Psoas muscle (tissue), 7 donors: ENCODE measurements at regions not wholly inside any gene's neighbourhood (a gene's known extent, or its start where the extent isn't known, plus 50 kb on each side); places are given as distances from the start of the nearest gene placed in this dataset.

Source experiments
- ATAC-seq, 4 donors: fragments of 200-7000 bp; cut with Tn5 transposase; one replicate each; pipeline ENCODE4 v1.9.1; 2020; ENCODE audit warnings: moderate library complexity in 3 of 4, mild to moderate bottlenecking in 2 of 4
- DNase-seq, 2 donors: peaks; one replicate each; pipeline ENCODE4 v3.0.0-alpha.2; 2020
- H3K27ac ChIP-seq: fragments of 200-600 bp; one replicate; pipeline ENCODE4 v1.8.0; 2022
- H3K27me3 ChIP-seq, 3 donors: fragments of 200-600 bp in 1 of 3; one replicate each; pipeline versions ENCODE4 v1.6.1 to v1.8.0; 2013 to 2022; ENCODE audit warnings: low read length in 2 of 3, mild to moderate bottlenecking in 2 of 3, moderate library complexity in 1 of 3; ENCODE audit not compliant: insufficient read depth in 3 of 3
- H3K36me3 ChIP-seq, 2 donors: fragments of 200-600 bp in 1 of 2; one replicate each; pipeline versions ENCODE4 v1.6.1 to v1.8.0; 2013 to 2022; ENCODE audit warnings: low read depth in 1 of 2, mild to moderate bottlenecking in 1 of 2, moderate library complexity in 1 of 2; ENCODE audit not compliant: insufficient read depth in 1 of 2
- H3K4me1 ChIP-seq: fragments of 200-600 bp; one replicate; pipeline ENCODE4 v1.8.0; 2022
- H3K4me3 ChIP-seq: fragments of 200-600 bp; one replicate; pipeline ENCODE4 v1.8.0; 2022; ENCODE audit warnings: mild to moderate bottlenecking
- H3K9me3 ChIP-seq: fragments of 200-600 bp; one replicate; pipeline ENCODE4 v1.8.0; 2022
- WGBS, 3 donors: extraction: QIAGEN DNeasy Blood & Tissue Kit; methylation state at CpG; one replicate each; pipeline versions ENCODE4 v1.1.6 to v1.1.7; 2013; 5-methylcytosine and 5-hydroxymethylcytosine counted together
- intact Hi-C, 2 donors: fragments of 100-400 bp; cut with DNase I; formaldehyde crosslinking; loops; one replicate each; pipeline versions ENCODE4 v1.11.0 to v1.14.2; 2022
- TF ChIP-seq, protein P1 (sequence below): fragments of 200-600 bp; IDR thresholded peaks from one replicate; pipeline ENCODE4 v1.8.0; 2022; ENCODE audit warnings: antibody characterized with exemption
- donor health status: healthy with polysubstance abuse.
- donor health status: DM: no; HTN: no; CAD: no; lungs with moderate emphysema.
- donor health status: Bipolar disorder and iron deficiency.
- donor health status: healthy.
- donor health status: DM: yes; HTN: yes; CAD: no.
- donor health status: DM: no; HTN: no; CAD: no.
- donor health status: DM: yes; HTN: yes; CAD: no.

DNA sequence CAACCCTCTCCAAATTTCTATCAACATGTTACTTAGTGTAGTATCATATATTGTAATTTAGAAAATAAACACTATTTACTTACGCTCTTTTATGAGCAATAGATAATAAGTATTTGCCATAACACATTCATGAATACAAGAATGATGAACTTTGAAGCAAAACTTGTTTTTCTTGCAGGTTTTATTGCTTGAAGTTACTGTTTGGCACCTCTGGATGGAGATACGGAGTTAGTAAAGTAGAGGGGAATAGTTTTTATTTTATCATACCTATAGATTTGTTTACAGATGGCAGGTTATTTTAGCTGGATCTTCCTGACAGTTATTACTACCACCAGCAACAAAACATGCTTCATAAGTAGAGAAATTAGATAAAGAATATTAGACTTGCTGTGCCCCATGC is 274.2 kb upstream of the LRRTM4 start:
- intact Hi-C loops: no loop called here
- Histone ChIP-seq H3K36me3 (no peaks in the 10 kb centered on the region), H3K4me3 (no peak overlapping the region), H3K27me3 (no peaks in the 10 kb centered on the region), H3K4me1 (no peaks in the 10 kb centered on the region), H3K27ac (no peak overlapping the region), H3K9me3 (peaks cover 7% of the 10 kb centered on the region)
- 78 to 87% (median 85%) methylated on average over 2 of the region's 2 CpGs for WGBS, 3 donors
- DNase-seq (no peak), ATAC-seq (no peak)
- TF ChIP-seq, protein P1, sequence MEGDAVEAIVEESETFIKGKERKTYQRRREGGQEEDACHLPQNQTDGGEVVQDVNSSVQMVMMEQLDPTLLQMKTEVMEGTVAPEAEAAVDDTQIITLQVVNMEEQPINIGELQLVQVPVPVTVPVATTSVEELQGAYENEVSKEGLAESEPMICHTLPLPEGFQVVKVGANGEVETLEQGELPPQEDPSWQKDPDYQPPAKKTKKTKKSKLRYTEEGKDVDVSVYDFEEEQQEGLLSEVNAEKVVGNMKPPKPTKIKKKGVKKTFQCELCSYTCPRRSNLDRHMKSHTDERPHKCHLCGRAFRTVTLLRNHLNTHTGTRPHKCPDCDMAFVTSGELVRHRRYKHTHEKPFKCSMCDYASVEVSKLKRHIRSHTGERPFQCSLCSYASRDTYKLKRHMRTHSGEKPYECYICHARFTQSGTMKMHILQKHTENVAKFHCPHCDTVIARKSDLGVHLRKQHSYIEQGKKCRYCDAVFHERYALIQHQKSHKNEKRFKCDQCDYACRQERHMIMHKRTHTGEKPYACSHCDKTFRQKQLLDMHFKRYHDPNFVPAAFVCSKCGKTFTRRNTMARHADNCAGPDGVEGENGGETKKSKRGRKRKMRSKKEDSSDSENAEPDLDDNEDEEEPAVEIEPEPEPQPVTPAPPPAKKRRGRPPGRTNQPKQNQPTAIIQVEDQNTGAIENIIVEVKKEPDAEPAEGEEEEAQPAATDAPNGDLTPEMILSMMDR: no peak

DNA sequence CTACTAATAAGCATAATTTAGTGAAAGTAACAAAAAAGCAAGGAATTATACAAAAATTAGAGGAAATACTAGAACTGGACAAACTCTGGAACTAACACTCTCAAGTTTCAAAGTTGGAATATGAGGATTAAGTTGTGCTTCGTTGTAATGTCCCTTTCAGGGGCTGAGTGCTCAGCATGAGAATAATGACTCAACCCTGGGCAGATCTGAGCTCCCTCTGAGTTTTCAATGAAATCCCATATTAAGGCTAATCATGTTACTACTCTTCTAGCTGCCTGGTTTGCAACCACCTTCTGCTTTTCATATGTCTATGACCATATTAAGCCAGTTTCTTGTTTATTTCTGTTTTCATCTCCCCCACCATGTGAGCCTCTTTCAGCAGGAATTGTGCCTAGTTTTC is 274.9 kb upstream of the LRRTM4 start:
- H3K4me1 ChIP-seq: no peaks in the 10 kb centered on the region
- DNase-seq (no peak), ATAC-seq (no peak)
- no peaks in the 10 kb centered on the region for H3K27me3 ChIP-seq
- TF ChIP-seq, protein P1: no peak
- no peak overlapping the region for H3K27ac ChIP-seq
- no peaks in the 10 kb centered on the region for H3K36me3 ChIP-seq
- H3K4me3 ChIP-seq: no peak overlapping the region
- whole genome bisulfite sequencing, 3 donors: 1 to 13% (median 5%) methylated on average over 1 of the region's 1 CpG
- intact Hi-C loops: no loop called here
- H3K9me3 ChIP-seq: peaks cover 7% of the 10 kb centered on the region

DNA sequence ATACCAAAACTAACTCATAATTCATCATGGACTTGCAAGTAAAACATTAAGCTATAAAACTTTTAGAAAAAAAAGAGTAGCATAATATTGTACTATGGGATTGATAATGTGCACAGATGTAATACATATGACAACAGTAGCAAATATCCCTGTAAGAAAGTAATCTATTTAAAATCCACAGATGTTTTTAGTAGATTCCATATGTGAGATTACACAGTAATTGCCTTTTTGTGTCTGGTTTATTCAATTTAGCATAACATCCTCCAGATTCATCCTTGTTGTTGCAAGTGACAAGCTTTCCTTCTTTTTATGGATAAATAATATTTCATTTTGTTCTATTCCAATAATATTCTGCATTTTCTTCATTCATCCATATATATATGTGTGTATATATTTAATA is 278.2 kb upstream of the LRRTM4 start:
- Histone ChIP-seq H3K36me3 (no peaks in the 10 kb centered on the region), H3K9me3 (peaks cover 7% of the 10 kb centered on the region), H3K27me3 (no peaks in the 10 kb centered on the region), H3K4me1 (no peaks in the 10 kb centered on the region), H3K4me3 (no peak overlapping the region), H3K27ac (no peak overlapping the region)
- intact Hi-C loops: no loop called here
- TF ChIP-seq, protein P1: no peak
- ATAC-seq (no peak), DNase-seq (no peak)

DNA sequence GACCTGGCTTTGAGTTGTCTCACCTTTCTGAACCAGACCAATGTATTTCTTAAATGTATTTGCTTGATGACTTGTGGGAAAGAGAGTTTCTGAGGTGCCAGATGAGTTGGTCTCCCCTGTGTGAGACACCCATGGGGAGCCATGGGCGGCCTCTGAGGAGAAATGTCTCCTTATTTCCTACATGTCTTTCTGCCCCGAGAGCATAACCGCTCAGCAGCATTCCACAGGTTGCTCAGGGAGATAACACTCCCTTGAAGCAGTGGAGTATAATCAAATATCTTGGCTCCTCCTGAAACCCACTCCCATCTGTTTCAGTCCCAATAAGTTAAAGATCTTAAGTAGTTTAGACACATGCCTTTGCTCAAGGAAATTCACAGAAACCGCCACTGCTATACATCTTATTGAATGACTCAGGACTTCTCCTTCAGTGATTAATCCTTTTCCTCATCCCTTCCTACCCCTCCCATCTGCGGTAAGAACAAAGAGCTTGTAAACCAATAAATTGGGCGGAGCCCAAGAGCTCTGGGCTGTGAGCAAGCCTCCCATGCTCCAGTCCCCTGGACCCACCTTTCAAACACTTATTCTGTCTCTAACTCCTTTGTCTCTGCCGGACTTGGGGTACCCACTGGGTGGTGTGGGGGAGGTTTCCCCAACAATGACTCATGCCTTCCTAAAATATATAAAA is 285.5 kb upstream of the LRRTM4 start:
- TF ChIP-seq, protein P1: no peak
- intact Hi-C loops: no loop called here
- H3K27me3 ChIP-seq: no peaks in the 10 kb centered on the region
- no peak overlapping the region for H3K27ac ChIP-seq
- no peak for DNase-seq
- H3K4me1 ChIP-seq: no peaks in the 10 kb centered on the region
- H3K4me3 ChIP-seq: no peak overlapping the region
- 75 to 82% (median 81%) methylated on average over 7 of the region's 7 CpGs for WGBS, 3 donors
- H3K36me3 ChIP-seq: no peaks in the 10 kb centered on the region
- no peaks in the 10 kb centered on the region for H3K9me3 ChIP-seq
- ATAC-seq: no peak

DNA sequence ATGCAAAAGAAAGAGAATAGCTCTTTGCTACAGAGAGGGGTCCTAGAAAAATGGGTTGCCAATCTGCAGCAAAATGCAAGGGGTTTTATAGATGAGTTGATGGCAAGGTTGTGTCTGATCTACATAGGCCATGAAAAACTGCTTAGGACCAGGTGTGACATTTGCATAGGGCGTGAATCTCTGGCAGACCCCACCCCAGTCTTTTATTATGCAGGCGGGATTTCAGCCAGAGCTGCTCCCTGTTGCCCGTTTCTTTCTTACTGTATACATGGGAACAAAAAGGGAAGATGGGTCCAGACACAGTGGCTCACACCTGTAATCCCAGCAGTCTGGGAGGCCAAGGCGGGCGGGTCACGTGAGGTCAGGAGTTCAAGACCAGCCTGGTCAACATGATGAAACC is 286.4 kb upstream of the LRRTM4 start:
- no peak overlapping the region for H3K4me3 ChIP-seq
- no peak for DNase-seq
- no peaks in the 10 kb centered on the region for H3K4me1 ChIP-seq
- TF ChIP-seq, protein P1: no peak
- H3K27me3 ChIP-seq: no peaks in the 10 kb centered on the region
- no peaks in the 10 kb centered on the region for H3K9me3 ChIP-seq
- WGBS, 3 donors: 88 to 95% (median 93%) methylated on average over 6 of the region's 6 CpGs
- H3K36me3 ChIP-seq: no peaks in the 10 kb centered on the region
- no peak for ATAC-seq
- no peak overlapping the region for H3K27ac ChIP-seq
- intact Hi-C loops: no loop called here
